ENCODE measurements at regions not wholly inside any gene's neighbourhood (a gene's known extent, or its start where the extent isn't known, plus 50 kb on each side); places are given as distances from the start of the nearest gene placed in this dataset.

DNA sequence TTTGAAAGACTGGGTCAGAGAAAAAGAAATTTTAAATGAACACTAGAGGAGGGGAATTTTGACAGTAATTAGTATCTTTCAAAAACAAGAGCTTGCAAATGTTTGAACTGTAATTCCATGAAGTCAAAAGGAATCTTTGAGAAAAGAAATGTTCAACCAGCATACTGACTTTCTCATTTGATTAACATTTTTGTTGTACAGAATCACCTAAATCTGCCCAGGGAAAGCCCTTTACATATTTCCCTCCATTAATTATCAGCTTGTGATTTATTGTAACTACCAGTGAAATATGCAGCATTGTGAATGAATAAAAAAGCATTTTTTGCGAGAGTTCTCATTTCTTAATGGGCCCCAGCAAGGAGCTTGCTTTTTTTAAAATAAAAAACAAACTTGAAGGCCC lies 61.2 kb upstream of the CCDC91 start:
- Mint-ChIP-seq H3K36me3 (ENCODE audit: insufficient read depth, unreplicated experiment) (no peaks in the 10 kb centered on the region), H3K4me3 (ENCODE audit: unreplicated experiment) (no peak overlapping the region), H3K9me3 (ENCODE audit: unreplicated experiment) (no peaks in the 10 kb centered on the region), H3K27ac (ENCODE audit: unreplicated experiment) (no peak overlapping the region), H3K27me3 (ENCODE audit: insufficient read depth, unreplicated experiment) (peaks cover 7% of the 10 kb centered on the region), H3K4me1 (ENCODE audit: low read depth, unreplicated experiment) (no peaks in the 10 kb centered on the region)
- H3K27me3 ChIP-seq (replicated peaks; ENCODE audit: control insufficient read depth, insufficient read depth, low read length), result no peaks in the 10 kb centered on the region
- TF ChIP-seq, protein P1, sequence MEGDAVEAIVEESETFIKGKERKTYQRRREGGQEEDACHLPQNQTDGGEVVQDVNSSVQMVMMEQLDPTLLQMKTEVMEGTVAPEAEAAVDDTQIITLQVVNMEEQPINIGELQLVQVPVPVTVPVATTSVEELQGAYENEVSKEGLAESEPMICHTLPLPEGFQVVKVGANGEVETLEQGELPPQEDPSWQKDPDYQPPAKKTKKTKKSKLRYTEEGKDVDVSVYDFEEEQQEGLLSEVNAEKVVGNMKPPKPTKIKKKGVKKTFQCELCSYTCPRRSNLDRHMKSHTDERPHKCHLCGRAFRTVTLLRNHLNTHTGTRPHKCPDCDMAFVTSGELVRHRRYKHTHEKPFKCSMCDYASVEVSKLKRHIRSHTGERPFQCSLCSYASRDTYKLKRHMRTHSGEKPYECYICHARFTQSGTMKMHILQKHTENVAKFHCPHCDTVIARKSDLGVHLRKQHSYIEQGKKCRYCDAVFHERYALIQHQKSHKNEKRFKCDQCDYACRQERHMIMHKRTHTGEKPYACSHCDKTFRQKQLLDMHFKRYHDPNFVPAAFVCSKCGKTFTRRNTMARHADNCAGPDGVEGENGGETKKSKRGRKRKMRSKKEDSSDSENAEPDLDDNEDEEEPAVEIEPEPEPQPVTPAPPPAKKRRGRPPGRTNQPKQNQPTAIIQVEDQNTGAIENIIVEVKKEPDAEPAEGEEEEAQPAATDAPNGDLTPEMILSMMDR (IDR thresholded peaks at IDR 0.05; ENCODE audit: insufficient read depth in 1 of 2, low read depth in 1 of 2, low read length in 1 of 2, severe bottlenecking in 1 of 2, unreplicated experiment in 1 of 2), result no peak
- H3K4me3 ChIP-seq (ENCODE audit: low read depth, low read length), result no peak overlapping the region
- ChIA-PET CTCF (no interaction called here), POLR2A (no interaction called here)
- BruUV-seq (replicated peaks), result no TSS peak
- H3K36me3 ChIP-seq (ENCODE audit: control insufficient read depth, insufficient read depth, low read length), result no peaks in the 10 kb centered on the region
- no peaks in the 10 kb centered on the region for H3K4me1 ChIP-seq
- H3K9me3 ChIP-seq, result no peaks in the 10 kb centered on the region
- DNase-seq, result no peak
- intact Hi-C loops (cut with micrococcal nuclease; ENCODE audit: unreplicated experiment), result no loop called here

DNA sequence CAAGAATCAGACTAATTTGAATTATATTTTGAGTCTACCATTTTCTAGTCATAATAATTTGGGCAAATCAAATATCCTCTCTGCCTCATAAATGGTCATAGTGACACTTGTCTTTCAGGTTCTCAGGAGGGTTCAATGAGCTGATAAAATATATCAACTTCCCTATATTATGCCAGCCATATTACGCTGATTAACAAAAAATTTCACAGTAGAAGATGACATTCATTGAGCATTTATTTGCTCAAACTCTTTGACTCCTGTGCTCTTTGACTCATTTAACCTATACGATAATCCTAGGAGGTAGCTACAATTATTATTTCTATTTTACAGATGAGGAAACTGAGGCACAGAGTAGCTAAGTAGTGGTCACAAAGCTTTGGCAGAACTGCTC lies 60.0 kb upstream of the CCDC91 start:
- Histone ChIP-seq H3K36me3 (ENCODE audit: control insufficient read depth, insufficient read depth, low read length) (no peaks in the 10 kb centered on the region), H3K9me3 (no peaks in the 10 kb centered on the region), H3K4me3 (ENCODE audit: low read depth, low read length) (no peak overlapping the region), H3K27me3 (replicated peaks; ENCODE audit: control insufficient read depth, insufficient read depth, low read length) (no peaks in the 10 kb centered on the region; the same call in 1 of the 2 replicates), H3K4me1 (no peaks in the 10 kb centered on the region)
- ChIA-PET POLR2A (no interaction called here), CTCF (no interaction called here)
- no peaks in the 10 kb centered on the region for H3K36me3 Mint-ChIP-seq (ENCODE audit: insufficient read depth, unreplicated experiment)
- no peak for DNase-seq
- no peak overlapping the region for H3K4me3 Mint-ChIP-seq (ENCODE audit: unreplicated experiment)
- H3K27ac Mint-ChIP-seq (ENCODE audit: unreplicated experiment), result no peak overlapping the region
- TF ChIP-seq, protein P1 (IDR thresholded peaks at IDR 0.05; ENCODE audit: insufficient read depth in 1 of 2, low read depth in 1 of 2, low read length in 1 of 2, severe bottlenecking in 1 of 2, unreplicated experiment in 1 of 2), result no peak
- H3K27me3 Mint-ChIP-seq (ENCODE audit: insufficient read depth, unreplicated experiment), result peaks cover 5% of the 10 kb centered on the region
- no peaks in the 10 kb centered on the region for H3K9me3 Mint-ChIP-seq (ENCODE audit: unreplicated experiment)
- intact Hi-C loops (cut with micrococcal nuclease; ENCODE audit: unreplicated experiment), result no loop called here
- no TSS peak for BruUV-seq (replicated peaks)
- H3K4me1 Mint-ChIP-seq (ENCODE audit: low read depth, unreplicated experiment), result no peaks in the 10 kb centered on the region

DNA sequence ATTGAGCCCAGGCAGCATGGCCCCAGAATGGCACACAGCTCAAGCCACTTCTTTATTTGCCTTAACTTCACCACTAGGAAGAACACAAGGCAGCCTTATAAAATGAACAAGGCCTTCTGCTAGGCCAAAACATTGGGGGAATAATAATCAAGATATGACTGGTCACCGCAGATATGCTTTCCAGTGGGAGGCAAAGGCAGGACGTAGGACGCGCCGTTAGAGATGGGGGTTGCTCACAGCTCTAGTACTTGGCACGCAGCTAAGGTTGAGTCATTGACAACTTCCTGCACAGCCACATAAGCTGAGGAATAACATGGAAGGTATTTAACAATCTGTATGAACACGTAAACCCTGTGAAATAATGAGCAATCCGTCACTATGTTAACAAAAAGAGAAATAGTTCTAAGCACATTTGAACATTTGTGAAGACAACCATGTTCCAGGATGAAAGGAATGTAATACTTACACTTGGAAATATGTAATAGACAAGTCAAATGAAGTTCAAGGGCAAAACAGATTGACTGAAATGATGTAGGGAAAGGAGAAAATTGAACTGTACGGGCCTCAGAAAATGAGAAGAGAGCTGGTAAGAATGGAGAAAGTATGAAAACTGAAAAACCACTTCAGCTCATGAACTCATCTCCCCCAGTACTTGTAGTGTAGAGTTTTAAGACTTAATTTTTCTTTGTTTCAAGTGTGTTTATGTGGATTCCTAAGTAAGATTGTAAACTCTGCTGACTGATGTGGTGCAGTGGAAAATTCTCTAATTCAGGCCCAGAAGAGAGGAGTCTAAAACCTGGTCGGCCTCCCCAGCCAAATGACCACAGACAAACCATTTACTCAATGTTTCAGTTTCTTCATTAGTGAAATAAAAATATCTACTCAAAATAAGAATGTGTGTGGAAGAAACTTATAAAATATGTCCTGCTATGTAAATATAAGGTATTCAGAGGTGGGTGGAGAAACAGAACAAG lies 59.3 kb upstream of the CCDC91 start:
- ChIA-PET CTCF (no interaction called here), POLR2A (no interaction called here)
- H3K27me3 ChIP-seq (replicated peaks; ENCODE audit: control insufficient read depth, insufficient read depth, low read length), result no peaks in the 10 kb centered on the region; the same call in 1 of the 2 replicates
- TF ChIP-seq, protein P1 (IDR thresholded peaks at IDR 0.05; ENCODE audit: insufficient read depth in 1 of 2, low read depth in 1 of 2, low read length in 1 of 2, severe bottlenecking in 1 of 2, unreplicated experiment in 1 of 2), result no peak
- H3K4me1 ChIP-seq, result no peaks in the 10 kb centered on the region
- no peaks in the 10 kb centered on the region for H3K9me3 ChIP-seq
- Mint-ChIP-seq H3K4me1 (ENCODE audit: low read depth, unreplicated experiment) (no peaks in the 10 kb centered on the region), H3K27me3 (ENCODE audit: insufficient read depth, unreplicated experiment) (peaks cover 5% of the 10 kb centered on the region), H3K9me3 (ENCODE audit: unreplicated experiment) (no peaks in the 10 kb centered on the region), H3K36me3 (ENCODE audit: insufficient read depth, unreplicated experiment) (no peaks in the 10 kb centered on the region), H3K4me3 (ENCODE audit: unreplicated experiment) (no peak overlapping the region), H3K27ac (ENCODE audit: unreplicated experiment) (no peak overlapping the region)
- BruUV-seq (replicated peaks), result no TSS peak
- intact Hi-C loops (cut with micrococcal nuclease; ENCODE audit: unreplicated experiment), result no loop called here
- H3K36me3 ChIP-seq (ENCODE audit: control insufficient read depth, insufficient read depth, low read length), result no peaks in the 10 kb centered on the region
- no peak for DNase-seq
- H3K4me3 ChIP-seq (ENCODE audit: low read depth, low read length), result no peak overlapping the region

Measured in Caco-2 (cell line).